GM19452 (cell line): ENCODE measurements at regions not wholly inside any gene's neighbourhood (a gene's known extent, or its start where the extent isn't known, plus 50 kb on each side); places are given as distances from the start of the nearest gene placed in this dataset.
A peak's percentile ranks its signal among the peaks of the same experiment; 100 is the strongest.
"Not testable (repeated sequence)": the region's sequence is repeated elsewhere in the genome, so short reads cannot be mapped to it uniquely, and the experiment has no call there.

Experiments used
- ATAC-seq: cut with Tn5 transposase; IDR thresholded peaks from one replicate; pipeline ENCODE4 v1.9.1; 2021; ENCODE audit not compliant: unreplicated experiment

DNA sequence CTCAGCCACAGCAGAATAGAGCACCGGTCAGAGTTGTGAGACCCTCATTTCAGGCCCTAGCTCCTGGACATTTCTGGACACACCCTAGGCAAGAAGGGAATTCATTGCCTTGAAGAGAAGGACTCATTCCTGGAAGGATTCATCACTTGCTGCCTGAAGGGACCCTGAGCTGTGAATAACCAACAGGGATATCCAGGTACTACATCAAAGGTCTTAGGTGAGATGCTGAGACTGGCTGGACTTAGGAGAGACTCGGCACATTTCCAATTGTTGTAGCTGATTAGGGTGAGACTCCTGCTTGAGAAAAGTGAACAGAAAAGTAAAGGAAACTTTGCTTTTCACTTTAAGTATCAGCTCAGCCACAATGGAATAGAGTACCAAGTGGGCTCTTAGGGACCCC lies 208.1 kb upstream of the CDKN2B start:
- ATAC-seq: no peak

DNA sequence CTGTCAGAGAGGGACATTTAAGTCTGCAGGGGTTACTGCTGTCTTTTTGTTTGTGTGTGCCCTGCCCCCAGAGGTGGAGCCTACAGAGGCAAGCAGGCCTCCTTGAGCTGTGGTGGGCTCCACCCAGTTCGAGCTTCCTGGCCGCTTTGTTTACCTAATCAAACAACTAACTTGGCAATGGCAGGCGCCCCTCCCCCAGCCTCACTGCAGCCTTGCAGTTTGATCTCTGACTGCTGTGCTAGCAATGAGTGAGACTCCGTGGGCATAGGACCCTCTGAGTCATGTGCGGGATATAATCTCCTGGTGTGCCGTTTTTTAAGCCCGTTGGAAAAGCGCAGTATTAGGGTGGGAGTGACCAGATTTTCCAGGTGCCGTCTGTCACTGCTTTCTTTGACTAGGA lies 216.8 kb upstream of the CDKN2B start:
- not testable (repeated sequence) for ATAC-seq

DNA sequence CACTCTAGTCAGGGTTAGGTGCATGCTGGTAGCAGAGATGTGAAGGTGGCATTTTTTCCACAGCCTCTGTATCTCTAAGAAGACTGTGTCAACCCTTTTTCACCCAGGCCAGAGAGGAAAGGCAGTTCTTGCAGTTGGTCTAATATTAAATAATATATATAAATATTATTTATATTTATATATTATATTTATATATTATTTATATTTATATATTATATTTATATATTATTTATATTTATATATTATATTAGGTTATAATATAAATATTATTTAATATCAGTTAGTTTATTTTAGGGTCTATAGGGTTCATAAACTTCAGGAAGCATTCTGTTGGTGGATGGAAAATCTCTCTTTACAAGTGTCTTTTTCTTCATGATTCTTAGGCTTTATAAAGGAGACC lies 218.6 kb upstream of the DMRTA1 start:
- no peak for ATAC-seq

- ATAC-seq: no peak
Measured at GRCh38 chr9:22228542-22228941, 218.1 kb upstream of the DMRTA1 start.

DNA sequence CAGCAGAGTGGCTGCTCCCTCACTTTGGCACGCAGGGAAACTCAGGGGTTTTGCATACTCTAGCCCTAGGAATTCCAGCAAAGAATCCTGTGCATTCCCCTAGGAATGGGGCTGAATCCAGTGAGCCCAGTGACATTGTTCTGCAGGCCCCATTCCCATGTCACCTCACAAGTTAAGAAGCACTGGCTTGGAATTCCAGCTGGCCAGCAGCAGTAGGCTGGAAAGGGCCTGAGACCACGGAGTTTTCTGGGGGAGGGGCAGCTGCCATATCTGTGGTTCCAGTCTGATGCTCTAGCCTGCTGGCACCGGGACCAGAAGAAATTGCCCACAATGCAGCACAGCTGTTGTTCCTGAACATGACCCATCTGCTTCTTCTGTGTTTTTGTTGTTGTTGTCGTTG lies 217.6 kb upstream of the DMRTA1 start:
- ATAC-seq: no peak

- ATAC-seq: not testable (repeated sequence)
Measured at GRCh38 chr9:22231309-22231708, 215.3 kb upstream of the DMRTA1 start.

- no peak for ATAC-seq
Measured at GRCh38 chr9:22232971-22233370, 213.7 kb upstream of the DMRTA1 start.

GRCh38 chr9:22237497-22238363 lies 208.9 kb upstream of the DMRTA1 start:
- ATAC-seq: no peak

GRCh38 chr9:22238809-22239684 lies 207.6 kb upstream of the DMRTA1 start:
- ATAC-seq: no peak

DNA sequence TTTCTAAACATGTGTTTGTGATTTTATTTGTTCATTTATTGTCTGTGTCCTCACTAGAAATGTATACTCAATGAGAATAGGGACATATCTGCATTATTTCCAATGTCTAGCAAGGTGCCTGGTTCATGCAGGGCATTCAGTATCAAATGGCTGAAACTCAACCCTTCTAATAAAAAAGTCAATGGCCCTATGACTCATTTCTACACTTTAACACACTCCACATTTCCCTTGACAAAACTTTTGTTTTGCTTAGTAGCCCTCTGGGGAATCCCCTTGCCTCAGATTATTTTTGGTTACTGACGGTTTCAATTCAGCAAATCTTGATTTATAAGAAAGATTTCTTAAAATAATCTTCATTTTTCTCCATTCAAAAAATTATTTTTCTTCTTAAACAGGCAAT lies 206.0 kb upstream of the DMRTA1 start:
- peak; percentile 80 for ATAC-seq

- ATAC-seq: peak; percentile 10
Measured at GRCh38 chr9:22241024-22241423, 205.6 kb upstream of the DMRTA1 start.

- ATAC-seq: no peak
Measured at GRCh38 chr9:22241611-22242010, 205.0 kb upstream of the DMRTA1 start.

DNA sequence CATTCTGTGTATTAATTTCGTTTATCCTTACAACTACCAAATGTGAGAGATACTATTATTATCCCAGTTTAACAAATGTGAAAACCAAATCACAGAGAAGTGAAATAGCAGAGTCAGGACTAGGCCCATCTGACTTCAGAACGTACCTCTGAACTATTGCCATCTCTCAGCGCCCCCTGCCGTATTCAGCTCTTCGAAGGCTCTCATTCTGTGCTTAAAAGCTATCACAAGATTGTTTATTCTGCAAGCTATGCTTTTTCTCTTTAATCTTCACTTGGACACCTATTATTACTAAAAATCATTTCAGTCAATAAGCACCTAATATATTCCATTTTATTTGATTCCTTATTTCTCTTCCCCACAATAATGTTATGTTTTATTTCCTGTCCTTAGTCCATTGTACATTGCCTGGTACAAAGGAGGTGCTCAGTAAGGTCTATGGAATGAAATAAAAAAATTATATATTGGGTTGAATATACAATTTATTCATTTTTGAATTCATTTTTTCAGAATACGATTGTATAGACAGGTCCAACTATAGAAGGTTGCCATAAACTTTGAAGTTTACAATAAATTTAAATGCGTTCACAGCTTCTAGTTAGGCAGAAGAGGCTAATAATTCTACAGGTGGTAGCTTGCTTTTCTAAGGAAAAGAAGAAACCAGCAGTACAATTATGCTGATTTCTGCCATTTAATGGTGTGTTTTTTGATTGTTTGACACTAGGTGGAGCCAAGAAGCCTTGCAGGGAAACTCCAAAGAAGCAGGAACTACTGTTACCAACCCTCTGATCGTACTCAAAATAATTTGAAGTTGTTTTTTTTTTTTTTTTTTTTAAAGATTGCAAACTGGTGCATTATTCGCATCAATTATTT lies 202.2 kb upstream of the DMRTA1 start:
- ATAC-seq: no peak

DNA sequence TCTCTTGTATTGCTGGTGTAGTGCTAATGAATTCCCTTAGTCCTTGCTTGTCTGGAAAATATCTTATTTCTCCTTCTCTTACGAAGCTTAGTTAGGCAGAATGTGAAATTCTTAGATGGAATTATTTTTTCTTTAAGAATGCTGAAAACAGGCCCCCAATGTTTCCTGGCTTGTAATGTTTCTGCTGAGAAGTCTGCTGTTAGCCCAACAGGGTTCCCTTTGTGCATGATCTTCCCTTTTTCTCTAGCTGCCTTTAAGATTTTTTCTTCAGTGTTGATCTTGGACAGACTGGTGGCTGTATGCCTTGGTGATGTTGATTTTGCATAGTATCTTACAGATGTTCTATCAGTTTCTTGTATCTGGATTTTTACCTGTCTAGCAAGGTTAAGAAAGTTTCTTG lies 191.3 kb upstream of the DMRTA1 start:
- no peak for ATAC-seq

GRCh38 chr9:22256381-22256780 lies 190.2 kb upstream of the DMRTA1 start:
- no peak for ATAC-seq

DNA sequence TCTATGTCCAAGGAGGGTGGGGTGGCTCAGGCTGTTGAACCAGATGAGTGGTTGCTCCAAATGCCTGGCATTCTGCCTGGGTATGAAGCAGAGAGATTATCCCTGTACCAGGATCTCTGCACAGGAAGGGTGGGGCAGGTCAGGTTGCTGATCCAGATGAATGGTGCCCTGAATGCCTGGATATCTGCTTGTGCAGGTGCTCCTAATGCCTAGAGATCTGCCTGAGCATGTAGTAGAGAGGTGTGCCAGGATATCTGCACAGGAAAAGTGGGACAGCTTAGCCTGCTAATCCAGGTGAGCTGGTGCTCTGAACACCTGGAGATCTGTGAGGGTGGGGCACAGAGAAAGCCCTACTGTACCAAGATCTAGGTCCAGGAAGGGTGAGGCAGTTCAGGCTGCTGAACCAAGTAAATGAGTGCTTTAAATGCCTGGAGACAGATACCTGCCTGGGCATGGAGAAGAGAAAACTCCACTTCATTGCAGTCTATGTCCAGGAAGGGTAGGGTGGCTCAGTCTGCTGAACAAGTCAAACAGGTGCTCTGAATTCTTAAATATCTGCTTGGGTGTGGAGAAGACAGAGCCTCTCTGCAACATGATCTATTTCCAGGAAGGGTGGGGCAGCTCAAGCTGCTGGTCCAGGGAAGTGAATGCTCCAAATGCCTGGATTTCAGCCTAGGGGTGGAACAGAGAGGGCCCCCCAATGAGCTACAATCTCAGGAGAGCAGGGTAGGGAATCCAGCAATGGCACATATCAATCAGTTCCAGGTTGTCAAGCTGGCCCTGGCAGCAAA lies 189.4 kb upstream of the DMRTA1 start:
- ATAC-seq: no peak

- no peak for ATAC-seq
Measured at GRCh38 chr9:22265038-22265437, 181.6 kb upstream of the DMRTA1 start.

GRCh38 chr9:22265534-22265933 lies 181.1 kb upstream of the DMRTA1 start:
- ATAC-seq: no peak

GRCh38 chr9:22274477-22274876 lies 172.1 kb upstream of the DMRTA1 start:
- ATAC-seq: no peak

DNA sequence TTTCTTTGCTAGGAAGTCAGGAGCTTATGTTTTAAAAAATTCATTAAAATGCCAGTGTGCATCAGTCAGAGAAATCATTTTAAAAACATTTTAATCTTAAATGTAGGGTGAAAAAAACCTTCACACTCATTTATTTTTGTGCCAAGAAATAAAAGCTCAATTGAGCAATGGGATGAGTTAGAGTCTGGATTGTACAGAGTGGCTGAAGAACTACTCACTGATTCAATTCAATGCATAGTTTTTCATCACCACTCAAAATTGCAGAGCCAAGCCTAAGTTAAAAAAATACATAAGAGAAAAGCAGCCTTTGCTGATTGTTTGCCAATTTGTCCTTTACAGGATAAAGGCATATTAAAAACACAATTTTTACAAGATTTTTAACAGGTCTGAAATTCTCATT lies 168.2 kb upstream of the DMRTA1 start:
- no peak for ATAC-seq
